ENCODE measurements at regions not wholly inside any gene's neighbourhood (a gene's known extent, or its start where the extent isn't known, plus 50 kb on each side); places are given as distances from the start of the nearest gene placed in this dataset.

- in situ Hi-C loops (cut with HindIII; ENCODE audit: low pct_unique_long_range_greater_than_20kb, low sequenced_read_pairs) (no loop called here), intact Hi-C loops (cut with micrococcal nuclease; ENCODE audit: unreplicated experiment) (no loop called here)
- H3K36me3 ChIP-seq (ENCODE audit: control insufficient read depth, insufficient read depth, low read length) = no peaks in the 10 kb centered on the region
- ChIA-PET CTCF (no interaction called here), POLR2A (no interaction called here)
- no peak for TF ChIP-seq CTCF (IDR thresholded peaks at IDR 0.05)
- TF ChIP-seq TCF7L2 (IDR thresholded peaks at IDR 0.05; ENCODE audit: low read depth, low read length) = no peak
- ATAC-seq (no peak), DNase-seq (ENCODE audit: low read depth, low spot score) (no peak)
- H3K27me3 ChIP-seq (ENCODE audit: control insufficient read depth, insufficient read depth, low read length) = no peaks in the 10 kb centered on the region
- no TSS peak for BruUV-seq (replicated peaks)
- H3K27ac ChIP-seq (ENCODE audit: low read length) = no peak overlapping the region
- no peaks in the 10 kb centered on the region for H3K4me1 ChIP-seq (ENCODE audit: control insufficient read depth, insufficient read depth, low read length)
- H3K4me3 ChIP-seq (ENCODE audit: low read depth in 2 of 2, low read length in 2 of 2) = no peak overlapping the region
- no peaks in the 10 kb centered on the region for H3K9me3 ChIP-seq (ENCODE audit: control insufficient read depth, insufficient read depth, low read depth, low read length)
Observed at GRCh38 chr14:87640553-87640952, 352.4 kb downstream of the GALC start.

- CTCF ChIA-PET = no interaction called here
- ATAC-seq (no peak), DNase-seq (ENCODE audit: low read depth, low spot score) (no peak)
- no TSS peak for BruUV-seq (replicated peaks)
- Histone ChIP-seq H3K4me3 (ENCODE audit: low read depth in 2 of 2, low read length in 2 of 2) (no peak overlapping the region), H3K36me3 (ENCODE audit: control insufficient read depth, insufficient read depth, low read length) (no peaks in the 10 kb centered on the region), H3K27ac (ENCODE audit: low read length) (no peak overlapping the region), H3K4me1 (ENCODE audit: control insufficient read depth, insufficient read depth, low read length) (no peaks in the 10 kb centered on the region), H3K9me3 (ENCODE audit: control insufficient read depth, insufficient read depth, low read depth, low read length) (no peaks in the 10 kb centered on the region), H3K27me3 (ENCODE audit: control insufficient read depth, insufficient read depth, low read length) (no peaks in the 10 kb centered on the region)
- intact Hi-C loops (cut with micrococcal nuclease; ENCODE audit: unreplicated experiment) (loop anchor here (10.0 kb wide), 1 partner anchor 257 kb away; no protein-coding TSS in a partner anchor), in situ Hi-C loops (cut with HindIII; ENCODE audit: low pct_unique_long_range_greater_than_20kb, low sequenced_read_pairs) (no loop called here)
- POLR2A ChIA-PET = no interaction called here
- TF ChIP-seq SIN3A (IDR thresholded peaks at IDR 0.05; ENCODE audit: borderline replicate concordance, insufficient read depth, low read depth, low read length) = no peak
- no peak for TF ChIP-seq REST (IDR thresholded peaks at IDR 0.05; ENCODE audit: insufficient read depth in 1 of 2, low read depth in 2 of 2, low read length in 1 of 2)
Observed at GRCh38 chr14:87638196-87638595, 354.8 kb downstream of the GALC start.

- ATAC-seq = no peak
- in situ Hi-C loops (cut with HindIII; ENCODE audit: low pct_unique_long_range_greater_than_20kb, low sequenced_read_pairs) = no loop called here
Observed at GRCh38 chr14:87635442-87635841, 357.5 kb downstream of the GALC start.

More at GRCh38 chr14:87635442-87635841, 357.5 kb downstream of the GALC start:
- POLR2A ChIA-PET = no interaction called here
- H3K27ac ChIP-seq (ENCODE audit: low read length) = no peak overlapping the region
- CTCF ChIA-PET = no interaction called here
- BruUV-seq (replicated peaks) = no TSS peak
- TF ChIP-seq SIN3A (IDR thresholded peaks at IDR 0.05; ENCODE audit: borderline replicate concordance, insufficient read depth, low read depth, low read length) (no peak), POLR2AphosphoS5 (IDR thresholded peaks at IDR 0.05; ENCODE audit: low read depth, low read length) (no peak), CTCF (IDR thresholded peaks at IDR 0.05) (no peak), TCF7L2 (IDR thresholded peaks at IDR 0.05; ENCODE audit: low read depth, low read length) (no peak), REST (IDR thresholded peaks at IDR 0.05; ENCODE audit: insufficient read depth in 1 of 2, low read depth in 2 of 2, low read length in 1 of 2) (no peak)
- no peaks in the 10 kb centered on the region for H3K9me3 ChIP-seq (ENCODE audit: control insufficient read depth, insufficient read depth, low read depth, low read length)
- H3K36me3 ChIP-seq (ENCODE audit: control insufficient read depth, insufficient read depth, low read length) = no peaks in the 10 kb centered on the region
- DNase-seq (ENCODE audit: low read depth, low spot score) = no peak
- H3K27me3 ChIP-seq (ENCODE audit: control insufficient read depth, insufficient read depth, low read length) = no peaks in the 10 kb centered on the region
- intact Hi-C loops (cut with micrococcal nuclease; ENCODE audit: unreplicated experiment) = loop anchor here (10.0 kb wide), 1 partner anchor 259 kb away; no protein-coding TSS in a partner anchor
- H3K4me1 ChIP-seq (ENCODE audit: control insufficient read depth, insufficient read depth, low read length) = no peaks in the 10 kb centered on the region
- H3K4me3 ChIP-seq (ENCODE audit: low read depth in 2 of 2, low read length in 2 of 2) = no peak overlapping the region

Data from Panc1 (cell line).